PC-3 (cell line): ENCODE measurements at regions not wholly inside any gene's neighbourhood (a gene's known extent, or its start where the extent isn't known, plus 50 kb on each side); places are given as distances from the start of the nearest gene placed in this dataset.

Source experiments
- ATAC-seq: fragments of 200-7000 bp; cut with Tn5 transposase; 2 replicates; pipeline ENCODE4 v1.9.1; 2020; ENCODE audit warnings: mild to moderate bottlenecking, moderate library complexity
- BruUV-seq: library from RNA; stranded (reverse); fragments of 400-500 nt; replicated peaks from 2 replicates; lab custom pipeline; 2021; lab: Mats Ljungman, UMichigan
- CTCF ChIA-PET: fragments of 300-600 bp; sonication (Branson Sonifier 250); formaldehyde crosslinking; loops from one replicate; lab custom pipeline; 2022; ENCODE audit warnings: antibody characterized with exemption; lab: Charles Lee
- POLR2A ChIA-PET: fragments of 300-600 bp; sonication (Branson Sonifier 250); formaldehyde crosslinking; loops from one replicate; lab custom pipeline; 2022; ENCODE audit warnings: antibody characterized with exemption; ENCODE audit not compliant: unreplicated experiment; lab: Charles Lee
- DNase-seq: peaks from one replicate; pipeline ENCODE4 v3.0.0-alpha.2; 2015
- H2AFZ ChIP-seq: fragments of 300-600 bp; sonication (generic); 2 replicates; pipeline ENCODE4 v1.6.0; 2016; ENCODE audit warnings: antibody characterized with exemption, low read length
- H3F3A ChIP-seq: fragments of 300-600 bp; sonication (generic); one replicate; pipeline ENCODE4 v1.6.0; 2017; ENCODE audit warnings: antibody characterized with exemption, low read length, control low read depth, mild to moderate bottlenecking; ENCODE audit not compliant: unreplicated experiment
- H3K27ac ChIP-seq: fragments of 300-600 bp; sonication (generic); 2 replicates; pipeline ENCODE4 v1.5.1; 2016; ENCODE audit warnings: mild to moderate bottlenecking, low read length
- H3K27me3 ChIP-seq: fragments of 300-600 bp; sonication (generic); 2 replicates; pipeline ENCODE4 v1.6.1; 2016; ENCODE audit warnings: low read length, mixed read lengths
- H3K36me3 ChIP-seq: fragments of 300-600 bp; sonication (generic); 2 replicates; pipeline ENCODE4 v1.6.1; 2016; ENCODE audit warnings: low read depth, mixed run types, low read length, mixed read lengths
- H3K4me1 ChIP-seq: fragments of 300-600 bp; sonication (generic); 2 replicates; pipeline ENCODE4 v1.5.1; 2016; ENCODE audit warnings: low read length; ENCODE audit not compliant: insufficient read depth
- H3K4me2 ChIP-seq: fragments of 300-600 bp; sonication (generic); 2 replicates; pipeline ENCODE4 v1.6.0; 2016; ENCODE audit warnings: low read length
- H3K4me3 ChIP-seq: fragments of 300-600 bp; sonication (generic); 2 replicates; pipeline ENCODE4 v1.5.1; 2016; ENCODE audit warnings: mild to moderate bottlenecking, low read length, mixed read lengths
- H3K79me2 ChIP-seq: fragments of 300-600 bp; sonication (generic); 2 replicates; pipeline ENCODE4 v1.6.1; 2017; ENCODE audit warnings: low read length, mixed read lengths
- H3K9ac ChIP-seq: fragments of 300-600 bp; sonication (generic); 2 replicates; pipeline ENCODE4 v1.6.0; 2016; ENCODE audit warnings: mild to moderate bottlenecking, low read length
- H3K9me2 ChIP-seq: fragments of 300-600 bp; sonication (generic); replicated peaks from 2 replicates; pipeline ENCODE4 v1.6.1; 2016; ENCODE audit warnings: mixed run types, low read length, mixed read lengths
- H3K9me3 ChIP-seq: fragments of 300-600 bp; sonication (generic); 2 replicates; pipeline ENCODE4 v1.6.1; 2016; ENCODE audit warnings: low read length, mixed read lengths
- H4K20me1 ChIP-seq: fragments of 300-600 bp; sonication (generic); 2 replicates; pipeline ENCODE4 v1.6.1; 2016; ENCODE audit warnings: low read length, mixed read lengths
- CTCF ChIP-seq: fragments of 300-600 bp; sonication (generic); conservative IDR thresholded peaks from 2 replicates; pipeline ENCODE4 v1.5.1; 2017; ENCODE audit warnings: antibody characterized with exemption, low read depth, mild to moderate bottlenecking, low read length
- EZH2 ChIP-seq: fragments of 300-600 bp; sonication (generic); IDR thresholded peaks from one replicate; pipeline ENCODE4 v1.6.1; 2017; ENCODE audit warnings: antibody characterized with exemption, mild to moderate bottlenecking, low read length; ENCODE audit not compliant: unreplicated experiment
- EZH2phosphoT487 ChIP-seq: fragments of 300-600 bp; sonication (generic); IDR thresholded peaks from 2 replicates; pipeline ENCODE4 v1.6.1; 2018; ENCODE audit warnings: mild to moderate bottlenecking, antibody characterized with exemption, low read length, borderline replicate concordance
- intact Hi-C: fragments of 100-400 bp; cut with micrococcal nuclease; formaldehyde crosslinking; loops from 2 replicates; pipeline ENCODE4 v1.9.0; 2023

- Histone ChIP-seq H3K27me3 (peaks cover 9% of the 10 kb centered on the region), H3K4me3 (no peak overlapping the region), H3K9ac (no peak overlapping the region), H3F3A (no peaks in the 10 kb centered on the region), H4K20me1 (no peaks in the 10 kb centered on the region), H3K36me3 (no peaks in the 10 kb centered on the region), H3K9me3 (no peaks in the 10 kb centered on the region), H3K4me1 (no peaks in the 10 kb centered on the region), H3K27ac (no peak overlapping the region), H3K4me2 (no peak overlapping the region), H3K9me2 (no peaks in the 10 kb centered on the region), H3K79me2 (no peaks in the 10 kb centered on the region), H2AFZ (no peak overlapping the region)
- no peak for TF ChIP-seq EZH2phosphoT487
- no peak for TF ChIP-seq CTCF
- TF ChIP-seq EZH2, result no peak
- no TSS peak for BruUV-seq
- ATAC-seq (no peak), DNase-seq (no peak)
- intact Hi-C loops, result no loop called here
- ChIA-PET POLR2A (no interaction called here), CTCF (interaction anchor here (0.6 kb wide), 1 partner anchor 12 kb away, joined by 7 read pairs; no protein-coding TSS in a partner anchor)
These were observed 165.8 kb downstream of the ATOH1 start for GRCh38 chr4:93994175-93994994.

GRCh38 chr4:93996895-93997294, 168.3 kb downstream of the ATOH1 start:
- Histone ChIP-seq H4K20me1 (no peaks in the 10 kb centered on the region), H3K4me1 (no peaks in the 10 kb centered on the region), H2AFZ (no peak overlapping the region), H3K4me2 (no peak overlapping the region), H3K9me2 (no peaks in the 10 kb centered on the region), H3K27ac (no peak overlapping the region), H3K27me3 (peaks cover 9% of the 10 kb centered on the region), H3K79me2 (no peaks in the 10 kb centered on the region), H3K36me3 (no peaks in the 10 kb centered on the region), H3F3A (no peaks in the 10 kb centered on the region), H3K9me3 (no peaks in the 10 kb centered on the region), H3K4me3 (no peak overlapping the region), H3K9ac (no peak overlapping the region)
- POLR2A ChIA-PET, result no interaction called here
- intact Hi-C loops, result no loop called here
- DNase-seq, result no peak
- no peak for ATAC-seq
- no TSS peak for BruUV-seq
- TF ChIP-seq EZH2 (no peak), CTCF (no peak), EZH2phosphoT487 (no peak)
- CTCF ChIA-PET, result no interaction called here

GRCh38 chr4:94000559-94000958, 172.0 kb downstream of the ATOH1 start:
- ATAC-seq (no peak), DNase-seq (no peak)
- no peaks in the 10 kb centered on the region for H3F3A ChIP-seq
- H3K27me3 ChIP-seq, result no peaks in the 10 kb centered on the region
- no peaks in the 10 kb centered on the region for H4K20me1 ChIP-seq
- H2AFZ ChIP-seq, result no peak overlapping the region
- H3K9ac ChIP-seq, result no peak overlapping the region
- CTCF ChIA-PET, result no interaction called here
- H3K4me3 ChIP-seq, result no peak overlapping the region
- H3K79me2 ChIP-seq, result no peaks in the 10 kb centered on the region
- POLR2A ChIA-PET, result no interaction called here
- H3K4me1 ChIP-seq, result no peaks in the 10 kb centered on the region
- H3K27ac ChIP-seq, result no peak overlapping the region
- H3K9me2 ChIP-seq, result no peaks in the 10 kb centered on the region
- no peaks in the 10 kb centered on the region for H3K36me3 ChIP-seq
- intact Hi-C loops, result no loop called here
- H3K9me3 ChIP-seq, result no peaks in the 10 kb centered on the region
- H3K4me2 ChIP-seq, result no peak overlapping the region
- BruUV-seq, result no TSS peak
- TF ChIP-seq CTCF, result 0 out of 2 replicates have a peak, but pooled peaks have one; percentile 24
- no peak for TF ChIP-seq EZH2
